GM12878 (cell line): ENCODE measurements at regions not wholly inside any gene's neighbourhood (a gene's known extent, or its start where the extent isn't known, plus 50 kb on each side); places are given as distances from the start of the nearest gene placed in this dataset.

Experiments used
- ATAC-seq: fragments of 200-7000 bp; cut with Tn5 transposase; 3 replicates; pipeline ENCODE4 v1.9.1; 2020; ENCODE audit warnings: mild to moderate bottlenecking, moderate library complexity
- BruUV-seq: library from RNA; stranded (reverse); fragments of 400-500 nt; replicated peaks from 2 replicates; lab custom pipeline; 2021; lab: Mats Ljungman, UMichigan
- CTCF ChIA-PET: fragments of 300-600 bp; sonication (Branson Sonifier 250); formaldehyde crosslinking; extraction: SDS; loops from one replicate; lab custom pipeline; 2021; ENCODE audit warnings: inconsistent platforms; lab: Yijun Ruan, JAX
- POLR2A ChIA-PET: fragments of 350-600 bp; formaldehyde crosslinking; extraction: SDS; loops from one replicate; lab custom pipeline; 2021; ENCODE audit warnings: inconsistent platforms; lab: Charles Lee
- RAD21 ChIA-PET: fragments of 300-600 bp; sonication (Branson Sonifier 250); formaldehyde crosslinking; loops from one replicate; lab custom pipeline; 2023; ENCODE audit warnings: antibody characterized with exemption; ENCODE audit not compliant: unreplicated experiment; lab: Charles Lee
- SMC1A ChIA-PET: fragments of 300-600 bp; sonication (Branson Sonifier 250); formaldehyde crosslinking; loops from one replicate; lab custom pipeline; 2023; ENCODE audit not compliant: unreplicated experiment, uncharacterized antibody; lab: Charles Lee
- DNase-seq: peaks from one replicate; pipeline ENCODE4 v3.0.0-alpha.2; 2011; ENCODE audit warnings: low read depth, low spot score
- FAIRE-seq: peaks from 3 replicates; lab custom pipeline; 2011; peaks lifted over from hg19 to GRCh38; lab: Jason Lieb, UNC
- H2AFZ ChIP-seq: 2 replicates; pipeline ENCODE4 v1.6.0; 2011; ENCODE audit warnings: low read depth, low read length, control low read depth; ENCODE audit not compliant: control insufficient read depth
- H3K27ac ChIP-seq: 2 replicates; pipeline ENCODE4 v1.5.1; 2011; ENCODE audit warnings: control low read depth; ENCODE audit not compliant: control insufficient read depth, insufficient read depth
- H3K27me3 ChIP-seq, 2 experiments: replicated peaks in 1 of 2; 2 replicates each; pipeline versions ENCODE4 v1.6.0 to v1.6.1; 2011; ENCODE audit warnings: low read length in 1 of 2; ENCODE audit not compliant: control insufficient read depth in 2 of 2, insufficient read depth in 2 of 2
- H3K36me3 ChIP-seq, 2 experiments: 2 replicates each; pipeline ENCODE4 v1.5.1; 2011; ENCODE audit warnings: low read length in 1 of 2; ENCODE audit not compliant: control insufficient read depth in 2 of 2, insufficient read depth in 2 of 2
- H3K4me1 ChIP-seq: 2 replicates; pipeline ENCODE4 v1.6.1; 2011; ENCODE audit warnings: mild to moderate bottlenecking, low read length, moderate library complexity, mixed read lengths; ENCODE audit not compliant: control insufficient read depth, insufficient read depth
- H3K4me2 ChIP-seq: 2 replicates; pipeline ENCODE4 v1.6.0; 2011; ENCODE audit warnings: control low read depth; ENCODE audit not compliant: control insufficient read depth, insufficient read depth
- H3K4me3 ChIP-seq: fragments of 200-600 bp; sonication (generic); 2 replicates; pipeline ENCODE4 v1.5.1; 2016
- H3K79me2 ChIP-seq: 2 replicates; pipeline ENCODE4 v1.6.0; 2011; ENCODE audit warnings: low read length; ENCODE audit not compliant: control insufficient read depth, insufficient read depth
- H3K9ac ChIP-seq: 2 replicates; pipeline ENCODE4 v1.8.0; 2011; ENCODE audit warnings: low read length, control low read depth, mixed read lengths; ENCODE audit not compliant: control insufficient read depth, insufficient read depth
- H3K9me3 ChIP-seq: replicated peaks from 3 replicates; pipeline ENCODE4 v1.5.1; 2011; ENCODE audit warnings: mild to moderate bottlenecking, low read length; ENCODE audit not compliant: control insufficient read depth, insufficient read depth
- H4K20me1 ChIP-seq: 2 replicates; pipeline ENCODE4 v1.6.0; 2011; ENCODE audit not compliant: control insufficient read depth, insufficient read depth
- ATF7 ChIP-seq: fragments of 450-650 bp; IDR thresholded peaks from 2 replicates; pipeline ENCODE4 v1.6.1; 2016; ENCODE audit warnings: low read depth, mild to moderate bottlenecking
- BCLAF1 ChIP-seq: fragments of 450-650 bp; IDR thresholded peaks from 2 replicates; pipeline ENCODE4 v1.6.1; 2017; ENCODE audit warnings: antibody characterized with exemption, mild to moderate bottlenecking, moderate library complexity
- CHD1 ChIP-seq: IDR thresholded peaks from 2 replicates; pipeline ENCODE4 v1.6.1; 2012; ENCODE audit warnings: low read depth, low read length, improper control_type of control experiment
- DPF2 ChIP-seq: fragments of 450-650 bp; IDR thresholded peaks from 2 replicates; pipeline ENCODE4 v1.6.1; 2017; ENCODE audit warnings: mild to moderate bottlenecking
- FOXM1 ChIP-seq: IDR thresholded peaks from 2 replicates; pipeline ENCODE4 v1.6.1; 2012; ENCODE audit warnings: low read depth, mild to moderate bottlenecking, inconsistent platforms, low read length, moderate library complexity
- IKZF2 ChIP-seq, 2 experiments: fragments of 450-650 bp; IDR thresholded peaks; 2 replicates each; pipeline ENCODE4 v1.6.1; 2017; ENCODE audit warnings: mild to moderate bottlenecking in 2 of 2, moderate library complexity in 2 of 2
- KAT2A ChIP-seq: conservative IDR thresholded peaks from 2 replicates; pipeline ENCODE4 v1.6.1; 2011; ENCODE audit warnings: low read depth, low read length; ENCODE audit not compliant: control insufficient read depth
- MTA3 ChIP-seq: IDR thresholded peaks from 2 replicates; pipeline ENCODE4 v1.6.1; 2012; ENCODE audit warnings: low read length, inconsistent platforms, borderline replicate concordance
- RELA ChIP-seq: fragments of 450-650 bp; IDR thresholded peaks from 2 replicates; pipeline ENCODE4 v1.8.0; 2014; ENCODE audit warnings: borderline replicate concordance; ENCODE audit not compliant: partially characterized antibody
- RELB ChIP-seq: fragments of 450-650 bp; IDR thresholded peaks from 2 replicates; pipeline ENCODE4 v1.6.1; 2017; ENCODE audit warnings: low read depth, mild to moderate bottlenecking, moderate library complexity
- REST ChIP-seq: IDR thresholded peaks from 2 replicates; pipeline ENCODE4 v1.6.1; 2012; ENCODE audit warnings: mild to moderate bottlenecking, low read depth, low read length
- SMARCA5 ChIP-seq: fragments of 450-650 bp; IDR thresholded peaks from 2 replicates; pipeline ENCODE4 v1.6.1; 2017; ENCODE audit warnings: mild to moderate bottlenecking
- SP1 ChIP-seq: IDR thresholded peaks from one replicate; pipeline ENCODE4 v1.6.1; 2011; ENCODE audit warnings: low read depth, low read length
- SREBF2 ChIP-seq: IDR thresholded peaks from 2 replicates; pipeline ENCODE4 v1.6.1; 2012; ENCODE audit warnings: mild to moderate bottlenecking, low read length
- STAT1 ChIP-seq: fragments of 450-650 bp; conservative IDR thresholded peaks from 2 replicates; pipeline ENCODE4 v1.6.1; 2014; ENCODE audit warnings: antibody characterized with exemption, mild to moderate bottlenecking
- TBL1XR1 ChIP-seq: IDR thresholded peaks from 2 replicates; pipeline ENCODE4 v1.6.1; 2012; ENCODE audit warnings: low read depth, low read length, improper control_type of control experiment
- TCF7 ChIP-seq: IDR thresholded peaks from 2 replicates; pipeline ENCODE4 v1.6.1; 2014; ENCODE audit warnings: antibody characterized with exemption, borderline replicate concordance
- WGBS: methylation state at CpG from one replicate; pipeline ENCODE4 v1.1.6; 2016; ENCODE audit warnings: low lambda C conversion rate; ENCODE audit not compliant: insufficient replicate concordance, insufficient coverage; ENCODE audit errors: missing lambda C conversion rate; 5-methylcytosine and 5-hydroxymethylcytosine counted together
- in situ Hi-C: fragments of 300-500 bp; cut with MboI; formaldehyde crosslinking; loops from 9 replicates; pipeline ENCODE4 v1.14.3; 2018; ENCODE audit warnings: mixed read lengths
- intact Hi-C: fragments of 100-400 bp; cut with micrococcal nuclease; formaldehyde crosslinking; loops from one replicate; pipeline ENCODE4 v1.14.2; 2022; ENCODE audit not compliant: unreplicated experiment

GRCh38 chr14:96729889-96730288, 67.3 kb upstream of the VRK1 start (continued):
- TF ChIP-seq BCLAF1 (no peak), SP1 (no peak)

- WGBS, result 44% methylated on average over 7 of the region's 7 CpGs
- DNase-seq (no peak), FAIRE-seq (no peak), ATAC-seq (no peak)
- SMC1A ChIA-PET, result no interaction called here
- Histone ChIP-seq H2AFZ (no peak overlapping the region), H3K36me3 (no peaks in the 10 kb centered on the region), H3K4me3 (no peak overlapping the region), H4K20me1 (no peaks in the 10 kb centered on the region), H3K9me3 (no peaks in the 10 kb centered on the region), H3K4me2 (no peak overlapping the region), H3K27ac (no peak overlapping the region), H3K4me1 (peaks cover 4% of the 10 kb centered on the region; the same call in 1 of the 2 replicates), H3K27me3 (peaks cover 2 to 4% of the 10 kb centered on the region in 2 experiments; a peak in 1 of 4 replicates), H3K79me2 (no peaks in the 10 kb centered on the region), H3K9ac (no peak overlapping the region)
- RAD21 ChIA-PET, result no interaction called here
- CTCF ChIA-PET, result interaction anchor here (1.8 kb wide), 1 partner anchor 11 kb away, joined by 11 read pairs; no protein-coding TSS in a partner anchor
- POLR2A ChIA-PET, result no interaction called here
- BruUV-seq, result no TSS peak
- in situ Hi-C loops (no loop called here), intact Hi-C loops (no loop called here)
- TF ChIP-seq TCF7, result no peak
- TF ChIP-seq RELB, result no peak
- TF ChIP-seq KAT2A, result no peak
- TF ChIP-seq STAT1, result no peak
- TF ChIP-seq DPF2, result no peak
- TF ChIP-seq CHD1, result no peak
- no peak for TF ChIP-seq SMARCA5
- TF ChIP-seq ATF7, result no peak
- no peak for TF ChIP-seq REST
- TF ChIP-seq IKZF2 (IDR thresholded peaks at IDR 0.05), result no peak
- TF ChIP-seq FOXM1, result no peak
- TF ChIP-seq MTA3, result no peak
- TF ChIP-seq SP1, result no peak
- no peak for TF ChIP-seq SREBF2
- TF ChIP-seq RELA, result no peak
- no peak for TF ChIP-seq TBL1XR1
These were observed 66.8 kb upstream of the VRK1 start for GRCh38 chr14:96730386-96730785.
